ENCODE measurements at regions not wholly inside any gene's neighbourhood (a gene's known extent, or its start where the extent isn't known, plus 50 kb on each side); places are given as distances from the start of the nearest gene placed in this dataset.

- TF ChIP-seq EZH2phosphoT487 (IDR thresholded peaks at IDR 0.05) = no peak
- TF ChIP-seq, protein P1, sequence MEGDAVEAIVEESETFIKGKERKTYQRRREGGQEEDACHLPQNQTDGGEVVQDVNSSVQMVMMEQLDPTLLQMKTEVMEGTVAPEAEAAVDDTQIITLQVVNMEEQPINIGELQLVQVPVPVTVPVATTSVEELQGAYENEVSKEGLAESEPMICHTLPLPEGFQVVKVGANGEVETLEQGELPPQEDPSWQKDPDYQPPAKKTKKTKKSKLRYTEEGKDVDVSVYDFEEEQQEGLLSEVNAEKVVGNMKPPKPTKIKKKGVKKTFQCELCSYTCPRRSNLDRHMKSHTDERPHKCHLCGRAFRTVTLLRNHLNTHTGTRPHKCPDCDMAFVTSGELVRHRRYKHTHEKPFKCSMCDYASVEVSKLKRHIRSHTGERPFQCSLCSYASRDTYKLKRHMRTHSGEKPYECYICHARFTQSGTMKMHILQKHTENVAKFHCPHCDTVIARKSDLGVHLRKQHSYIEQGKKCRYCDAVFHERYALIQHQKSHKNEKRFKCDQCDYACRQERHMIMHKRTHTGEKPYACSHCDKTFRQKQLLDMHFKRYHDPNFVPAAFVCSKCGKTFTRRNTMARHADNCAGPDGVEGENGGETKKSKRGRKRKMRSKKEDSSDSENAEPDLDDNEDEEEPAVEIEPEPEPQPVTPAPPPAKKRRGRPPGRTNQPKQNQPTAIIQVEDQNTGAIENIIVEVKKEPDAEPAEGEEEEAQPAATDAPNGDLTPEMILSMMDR (IDR thresholded peaks at IDR 0.05) = no peak
- TF ChIP-seq EZH2 (IDR thresholded peaks at IDR 0.05) = no peak
Measured at GRCh38 chr4:31283679-31284078, 563.5 kb downstream of the PCDH7 start.

Data from neural progenitor cell (in vitro differentiated cells).